ENCODE measurements at regions not wholly inside any gene's neighbourhood (a gene's known extent, or its start where the extent isn't known, plus 50 kb on each side); places are given as distances from the start of the nearest gene placed in this dataset.

DNA sequence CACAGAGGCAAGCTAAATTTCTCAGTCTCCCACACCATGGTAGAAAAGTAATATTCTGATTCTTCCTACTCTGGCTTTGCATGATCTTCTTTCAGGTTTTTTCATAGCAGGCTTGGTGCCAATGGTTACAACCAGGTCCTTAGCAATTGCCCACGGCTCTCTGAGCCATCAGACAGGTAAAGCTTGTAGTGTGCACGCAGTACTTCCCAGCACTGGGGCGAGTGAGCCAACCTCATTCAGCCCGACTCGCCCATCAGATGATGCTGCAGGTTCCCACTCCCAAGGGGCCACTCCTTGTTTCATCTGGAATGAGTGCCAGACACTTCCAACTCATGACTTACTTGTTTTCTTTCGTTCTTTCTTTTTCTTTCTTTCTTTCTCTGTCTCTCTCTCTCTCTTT is 78.3 kb downstream of the PERP start:
- TF ChIP-seq, protein P1, sequence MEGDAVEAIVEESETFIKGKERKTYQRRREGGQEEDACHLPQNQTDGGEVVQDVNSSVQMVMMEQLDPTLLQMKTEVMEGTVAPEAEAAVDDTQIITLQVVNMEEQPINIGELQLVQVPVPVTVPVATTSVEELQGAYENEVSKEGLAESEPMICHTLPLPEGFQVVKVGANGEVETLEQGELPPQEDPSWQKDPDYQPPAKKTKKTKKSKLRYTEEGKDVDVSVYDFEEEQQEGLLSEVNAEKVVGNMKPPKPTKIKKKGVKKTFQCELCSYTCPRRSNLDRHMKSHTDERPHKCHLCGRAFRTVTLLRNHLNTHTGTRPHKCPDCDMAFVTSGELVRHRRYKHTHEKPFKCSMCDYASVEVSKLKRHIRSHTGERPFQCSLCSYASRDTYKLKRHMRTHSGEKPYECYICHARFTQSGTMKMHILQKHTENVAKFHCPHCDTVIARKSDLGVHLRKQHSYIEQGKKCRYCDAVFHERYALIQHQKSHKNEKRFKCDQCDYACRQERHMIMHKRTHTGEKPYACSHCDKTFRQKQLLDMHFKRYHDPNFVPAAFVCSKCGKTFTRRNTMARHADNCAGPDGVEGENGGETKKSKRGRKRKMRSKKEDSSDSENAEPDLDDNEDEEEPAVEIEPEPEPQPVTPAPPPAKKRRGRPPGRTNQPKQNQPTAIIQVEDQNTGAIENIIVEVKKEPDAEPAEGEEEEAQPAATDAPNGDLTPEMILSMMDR (IDR thresholded peaks at IDR 0.05) = no peak

GRCh38 chr6:138030872-138031271 is 76.3 kb downstream of the PERP start:
- TF ChIP-seq, protein P1 (IDR thresholded peaks at IDR 0.05) = no peak

DNA sequence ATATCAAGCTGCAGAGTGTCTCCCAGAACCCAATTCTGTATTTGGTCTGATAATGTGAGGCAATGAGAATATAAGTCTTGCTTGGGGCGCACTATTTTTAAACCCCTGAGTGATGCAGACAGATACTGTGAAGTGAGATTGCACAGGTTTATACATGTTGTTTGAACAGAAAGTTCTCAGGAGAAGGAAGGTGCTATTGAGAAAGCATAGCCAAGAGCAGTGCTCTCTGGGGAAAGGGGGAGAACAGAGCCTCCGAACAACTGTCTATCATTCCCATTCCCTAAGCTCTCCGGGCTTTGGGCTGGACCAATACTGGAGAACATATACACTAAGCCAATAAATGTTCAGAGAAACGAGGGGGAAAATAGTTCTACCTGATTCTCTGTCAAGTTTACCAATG is 75.8 kb downstream of the PERP start:
- TF ChIP-seq, protein P1 (IDR thresholded peaks at IDR 0.05) = no peak

- TF ChIP-seq, protein P1 (IDR thresholded peaks at IDR 0.05) = no peak
These were observed 75.4 kb downstream of the PERP start for GRCh38 chr6:138031850-138032249.

GRCh38 chr6:138032571-138032970 is 74.6 kb downstream of the PERP start:
- TF ChIP-seq, protein P1 (IDR thresholded peaks at IDR 0.05) = no peak

DNA sequence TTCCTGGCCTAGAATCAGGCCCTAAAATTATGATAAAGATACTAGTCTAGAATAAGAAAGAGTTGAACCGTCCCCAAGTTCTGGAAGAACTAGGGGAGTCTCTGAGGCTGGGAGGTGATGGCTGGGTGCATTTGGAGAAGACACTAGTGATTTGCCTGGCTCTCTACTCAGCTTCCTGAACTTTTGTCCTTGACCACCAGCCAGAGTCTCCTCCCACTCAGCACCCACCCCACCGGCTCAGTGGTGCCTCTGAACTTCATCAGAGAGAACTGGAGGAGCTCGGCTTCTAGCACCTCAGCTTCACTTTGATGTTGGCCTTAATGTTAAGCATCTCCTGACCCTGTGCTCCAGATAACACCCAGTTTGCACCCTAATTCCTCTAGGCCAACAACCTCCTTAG is 73.0 kb downstream of the PERP start:
- TF ChIP-seq, protein P1 (IDR thresholded peaks at IDR 0.05) = no peak

DNA sequence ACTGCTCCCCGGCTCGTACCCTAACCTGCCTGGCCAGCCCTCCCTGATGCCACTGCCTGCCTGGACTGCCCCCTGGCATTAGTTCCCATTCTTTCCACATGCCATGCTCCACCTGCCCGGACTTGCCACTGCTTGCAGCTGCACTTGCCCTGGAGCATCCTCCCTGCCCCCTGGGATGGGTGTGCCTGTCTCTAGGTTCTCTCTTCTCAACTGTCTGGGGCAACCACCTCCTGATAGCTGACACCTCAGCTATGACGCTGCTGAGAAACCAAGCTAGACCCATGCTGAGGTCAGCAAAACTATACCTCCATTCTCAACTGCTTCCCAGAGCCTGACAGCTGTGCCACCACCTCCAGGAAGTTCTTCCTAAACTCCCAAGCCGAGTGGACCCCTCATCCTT is 72.1 kb downstream of the PERP start:
- TF ChIP-seq, protein P1 (IDR thresholded peaks at IDR 0.05) = no peak

GRCh38 chr6:138036111-138036510 is 71.1 kb downstream of the PERP start:
- TF ChIP-seq, protein P1 (IDR thresholded peaks at IDR 0.05) = no peak

All from LNCAP (cell line).